ENCODE measurements at regions not wholly inside any gene's neighbourhood (a gene's known extent, or its start where the extent isn't known, plus 50 kb on each side); places are given as distances from the start of the nearest gene placed in this dataset.
A peak's percentile ranks its signal among the peaks of the same experiment; 100 is the strongest.

GRCh38 chr12:93134175-93134890, 205.2 kb upstream of the EEA1 start:
- ChIA-PET POLR2A (no interaction called here), CTCF (interaction anchor here (3.7 kb wide), 1 partner anchor 26 kb away, joined by 22 read pairs; no protein-coding TSS in a partner anchor)
- TF ChIP-seq, protein P1, sequence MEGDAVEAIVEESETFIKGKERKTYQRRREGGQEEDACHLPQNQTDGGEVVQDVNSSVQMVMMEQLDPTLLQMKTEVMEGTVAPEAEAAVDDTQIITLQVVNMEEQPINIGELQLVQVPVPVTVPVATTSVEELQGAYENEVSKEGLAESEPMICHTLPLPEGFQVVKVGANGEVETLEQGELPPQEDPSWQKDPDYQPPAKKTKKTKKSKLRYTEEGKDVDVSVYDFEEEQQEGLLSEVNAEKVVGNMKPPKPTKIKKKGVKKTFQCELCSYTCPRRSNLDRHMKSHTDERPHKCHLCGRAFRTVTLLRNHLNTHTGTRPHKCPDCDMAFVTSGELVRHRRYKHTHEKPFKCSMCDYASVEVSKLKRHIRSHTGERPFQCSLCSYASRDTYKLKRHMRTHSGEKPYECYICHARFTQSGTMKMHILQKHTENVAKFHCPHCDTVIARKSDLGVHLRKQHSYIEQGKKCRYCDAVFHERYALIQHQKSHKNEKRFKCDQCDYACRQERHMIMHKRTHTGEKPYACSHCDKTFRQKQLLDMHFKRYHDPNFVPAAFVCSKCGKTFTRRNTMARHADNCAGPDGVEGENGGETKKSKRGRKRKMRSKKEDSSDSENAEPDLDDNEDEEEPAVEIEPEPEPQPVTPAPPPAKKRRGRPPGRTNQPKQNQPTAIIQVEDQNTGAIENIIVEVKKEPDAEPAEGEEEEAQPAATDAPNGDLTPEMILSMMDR (IDR thresholded peaks at IDR 0.05; ENCODE audit: control extremely low read depth, extremely low read depth, low read depth, missing control alignments): no peak
- DNase-seq (ENCODE audit: extremely low spot score): no peak

GRCh38 chr12:93134893-93135285, 205.8 kb upstream of the EEA1 start:
- TF ChIP-seq, protein P1 (IDR thresholded peaks at IDR 0.05; ENCODE audit: control extremely low read depth, extremely low read depth, low read depth, missing control alignments): no peak
- POLR2A ChIA-PET: no interaction called here
- no peak for DNase-seq (ENCODE audit: extremely low spot score)

DNA sequence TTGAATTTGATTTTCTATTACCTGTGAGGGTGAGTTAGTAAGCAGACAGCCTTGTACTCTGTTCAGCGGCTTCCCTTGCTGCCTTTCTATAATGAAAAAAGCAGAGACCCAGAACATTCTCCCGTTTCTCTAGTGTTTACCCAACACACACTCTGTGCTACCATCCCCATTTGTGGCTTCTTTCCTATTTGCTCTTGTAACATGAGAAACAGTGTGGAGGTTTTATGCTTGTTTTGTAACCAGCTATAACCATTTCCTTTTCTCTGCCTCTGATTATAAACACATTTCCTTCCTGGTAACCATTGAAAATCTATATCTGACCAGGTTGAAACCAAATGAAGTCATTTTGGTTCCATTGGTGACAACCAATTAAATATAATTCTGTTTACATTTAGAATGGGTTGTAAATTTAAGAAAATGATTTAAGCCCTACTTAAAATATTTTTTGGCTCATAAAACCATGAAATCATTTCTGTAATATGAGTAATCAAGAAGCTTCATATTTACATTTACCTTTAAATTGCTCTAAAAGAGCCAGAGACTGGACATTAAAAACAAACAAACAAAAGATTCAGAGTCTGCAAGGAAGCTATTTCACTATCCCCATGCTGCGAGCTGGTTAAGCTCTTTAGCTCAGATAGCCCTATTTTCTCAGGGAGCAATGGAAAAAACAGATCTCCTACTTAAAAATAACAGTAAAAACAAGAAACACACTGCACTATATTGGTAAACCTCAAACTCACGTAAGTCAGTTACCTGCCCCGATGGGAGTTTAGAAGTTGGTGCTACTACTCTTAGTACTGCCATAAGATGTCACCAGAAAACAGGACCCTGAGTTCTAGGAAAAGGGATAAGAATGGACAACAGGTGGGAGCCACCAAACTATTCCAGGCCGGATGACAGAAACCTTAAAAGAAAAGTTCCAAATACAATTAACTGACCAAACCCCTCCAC, 206.5 kb upstream of the EEA1 start:
- DNase-seq (ENCODE audit: extremely low spot score): no peak
- POLR2A ChIA-PET: no interaction called here
- TF ChIP-seq, protein P1 (IDR thresholded peaks at IDR 0.05; ENCODE audit: control extremely low read depth, extremely low read depth, low read depth, missing control alignments): no peak
- CTCF ChIA-PET: interaction anchor here (0.6 to 4.4 kb wide), 11 partner anchors 8 to 966 kb away, joined by 3 to 37 read pairs (median 4); no protein-coding TSS in a partner anchor

More at GRCh38 chr12:93134893-93135285, 205.8 kb upstream of the EEA1 start:
- CTCF ChIA-PET: interaction anchor here (1.1 to 4.4 kb wide), 5 partner anchors 9 to 967 kb away, joined by 4 to 37 read pairs (median 5); no protein-coding TSS in a partner anchor

- TF ChIP-seq, protein P1 (IDR thresholded peaks at IDR 0.05; ENCODE audit: control extremely low read depth, extremely low read depth, low read depth, missing control alignments): no peak
- DNase-seq (ENCODE audit: extremely low spot score): no peak
- CTCF ChIA-PET: interaction anchor here (1.0 to 4.4 kb wide), 10 partner anchors 8 to 149 kb away, joined by 3 to 37 read pairs (median 4); no protein-coding TSS in a partner anchor
- POLR2A ChIA-PET: interaction anchor here (0.5 kb wide), 1 partner anchor 205 kb away, joined by 4 read pairs; no protein-coding TSS in a partner anchor
Observed at GRCh38 chr12:93136253-93137055, 207.4 kb upstream of the EEA1 start.

GRCh38 chr12:93137656-93138612, 208.8 kb upstream of the EEA1 start:
- DNase-seq (ENCODE audit: extremely low spot score): peak; percentile 42
- ChIA-PET CTCF (interaction anchor here (1.0 to 4.4 kb wide), 12 partner anchors 11 to 965 kb away, joined by 3 to 37 read pairs (median 4); no protein-coding TSS in a partner anchor), POLR2A (interaction anchor here (1.3 kb wide), 1 partner anchor 150 kb away, joined by 3 read pairs; no protein-coding TSS in a partner anchor)
- TF ChIP-seq, protein P1 (IDR thresholded peaks at IDR 0.05; ENCODE audit: control extremely low read depth, extremely low read depth, low read depth, missing control alignments): no peak

All from GM10248 (cell line).